Nephron progenitor cell (in vitro differentiated cells): ENCODE measurements at regions not wholly inside any gene's neighbourhood (a gene's known extent, or its start where the extent isn't known, plus 50 kb on each side); places are given as distances from the start of the nearest gene placed in this dataset.

Experiments
- DNase-seq: peaks from one replicate; pipeline ENCODE4 v3.0.0; 2021
- H3K27ac Mint-ChIP-seq: 2 replicates; pipeline ENCODE4 v1.8.0; 2021; ENCODE audit warnings: mild to moderate bottlenecking, moderate library complexity, mixed read lengths
- H3K27me3 Mint-ChIP-seq: 2 replicates; pipeline ENCODE4 v1.8.0; 2021; ENCODE audit warnings: mild to moderate bottlenecking, low read depth, mixed read lengths; ENCODE audit not compliant: poor library complexity
- H3K36me3 Mint-ChIP-seq: 2 replicates; pipeline ENCODE4 v1.8.0; 2021; ENCODE audit warnings: low read depth, mixed read lengths
- H3K4me1 Mint-ChIP-seq: 2 replicates; pipeline ENCODE4 v1.8.0; 2021; ENCODE audit warnings: mixed read lengths
- H3K4me3 Mint-ChIP-seq: 2 replicates; pipeline ENCODE4 v1.8.0; 2021; ENCODE audit warnings: mild to moderate bottlenecking, moderate library complexity, mixed read lengths
- H3K9me3 Mint-ChIP-seq: 2 replicates; pipeline ENCODE4 v1.8.0; 2021; ENCODE audit warnings: mild to moderate bottlenecking, moderate library complexity, mixed read lengths
- CTCF ChIP-seq: fragments of 200-600 bp; sonication (generic); IDR thresholded peaks from 2 replicates; pipeline ENCODE4 v1.5.0; 2021; ENCODE audit warnings: antibody characterized with exemption

GRCh38 chr7:126178865-126179264 lies 1073.9 kb downstream of the GRM8 start:
- Mint-ChIP-seq H3K27me3 (no peaks in the 10 kb centered on the region), H3K9me3 (no peaks in the 10 kb centered on the region), H3K27ac (no peak overlapping the region), H3K4me3 (no peak overlapping the region), H3K36me3 (no peaks in the 10 kb centered on the region), H3K4me1 (no peaks in the 10 kb centered on the region)
- no peak for DNase-seq
- no peak for TF ChIP-seq CTCF

- Mint-ChIP-seq H3K9me3 (no peaks in the 10 kb centered on the region), H3K27ac (no peak overlapping the region), H3K4me1 (no peaks in the 10 kb centered on the region), H3K4me3 (no peak overlapping the region), H3K27me3 (no peaks in the 10 kb centered on the region), H3K36me3 (no peaks in the 10 kb centered on the region)
- no peak for DNase-seq
- TF ChIP-seq CTCF = no peak
Observed at GRCh38 chr7:126177782-126178181, 1075.0 kb downstream of the GRM8 start.

- H3K27ac Mint-ChIP-seq = no peak overlapping the region
Observed at GRCh38 chr7:126166645-126167044, 1086.1 kb downstream of the GRM8 start.

GRCh38 chr7:126163647-126164046 lies 1089.1 kb downstream of the GRM8 start:
- Mint-ChIP-seq H3K9me3 (no peaks in the 10 kb centered on the region), H3K36me3 (no peaks in the 10 kb centered on the region), H3K27me3 (peaks cover 3% of the 10 kb centered on the region), H3K27ac (no peak overlapping the region), H3K4me3 (no peak overlapping the region), H3K4me1 (no peaks in the 10 kb centered on the region)
- no peak for TF ChIP-seq CTCF
- no peak for DNase-seq

More at GRCh38 chr7:126166645-126167044, 1086.1 kb downstream of the GRM8 start:
- no peak for TF ChIP-seq CTCF
- Mint-ChIP-seq H3K36me3 (no peaks in the 10 kb centered on the region), H3K9me3 (no peaks in the 10 kb centered on the region), H3K4me1 (no peaks in the 10 kb centered on the region), H3K27me3 (peaks cover 3% of the 10 kb centered on the region), H3K4me3 (no peak overlapping the region)
- DNase-seq = no peak

- Mint-ChIP-seq H3K4me3 (no peak overlapping the region), H3K27ac (no peak overlapping the region), H3K27me3 (no peaks in the 10 kb centered on the region), H3K36me3 (no peaks in the 10 kb centered on the region), H3K4me1 (no peaks in the 10 kb centered on the region), H3K9me3 (peaks cover 3% of the 10 kb centered on the region)
- TF ChIP-seq CTCF = no peak
- DNase-seq = no peak
Observed at GRCh38 chr7:126157391-126157790, 1095.3 kb downstream of the GRM8 start.

- Mint-ChIP-seq H3K4me3 (no peak overlapping the region), H3K27ac (no peak overlapping the region), H3K4me1 (no peaks in the 10 kb centered on the region), H3K9me3 (no peaks in the 10 kb centered on the region), H3K36me3 (no peaks in the 10 kb centered on the region), H3K27me3 (no peaks in the 10 kb centered on the region)
- no peak for TF ChIP-seq CTCF
- no peak for DNase-seq
Observed at GRCh38 chr7:126150278-126150958, 1102.3 kb downstream of the GRM8 start.
